Activated T-cell treated with anti-CD3 and anti-CD28 coated beads, Interleukin-2, amount 50 U/mL, for 4 hours (primary cell): ENCODE measurements at regions not wholly inside any gene's neighbourhood (a gene's known extent, or its start where the extent isn't known, plus 50 kb on each side); places are given as distances from the start of the nearest gene placed in this dataset.

Experiments used
- ATAC-seq, 2 donors: fragments of 200-7000 bp; cut with Tn5 transposase; one replicate each; pipeline ENCODE4 v1.10.0; 2021
- DNase-seq: peaks from one replicate; pipeline ENCODE4 v3.0.0-alpha.2; 2020
- H3K27me3 Mint-ChIP-seq: one replicate; pipeline ENCODE4 v1.8.0; 2021; ENCODE audit warnings: low read depth, mixed read lengths
- H3K36me3 Mint-ChIP-seq: one replicate; pipeline ENCODE4 v1.8.0; 2022; ENCODE audit warnings: mixed read lengths; ENCODE audit not compliant: insufficient read depth
- H3K4me1 Mint-ChIP-seq: one replicate; pipeline ENCODE4 v1.8.0; 2021; ENCODE audit warnings: low read depth, mixed read lengths
- H3K4me3 Mint-ChIP-seq: one replicate; pipeline ENCODE4 v1.8.0; 2021; ENCODE audit warnings: mild to moderate bottlenecking, moderate library complexity, mixed read lengths
- H3K9me3 Mint-ChIP-seq: one replicate; pipeline ENCODE4 v1.8.0; 2021; ENCODE audit warnings: mixed read lengths

DNA sequence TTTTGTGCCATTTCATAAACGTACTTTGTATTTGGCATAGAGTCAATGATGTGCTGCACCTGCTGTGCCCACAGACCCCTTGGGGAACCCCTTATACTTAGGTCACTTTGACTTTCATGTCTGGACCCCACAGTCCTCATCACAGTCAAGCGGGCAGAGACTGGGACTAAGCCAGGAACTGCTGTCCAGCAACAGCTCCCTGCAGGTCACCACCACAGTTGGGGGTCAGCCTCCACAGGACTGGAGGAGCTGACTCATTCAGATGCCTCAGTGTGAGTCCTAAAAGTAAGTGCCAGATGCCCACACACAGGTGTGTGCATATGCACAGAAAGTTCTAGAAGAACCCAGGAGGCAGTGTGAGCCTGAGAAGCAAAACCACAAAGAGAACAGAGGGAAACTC lies 339.8 kb downstream of the GABRB3 start:
- Mint-ChIP-seq H3K27me3 (no peaks in the 10 kb centered on the region), H3K9me3 (peaks cover 3% of the 10 kb centered on the region), H3K4me1 (no peaks in the 10 kb centered on the region), H3K36me3 (no peaks in the 10 kb centered on the region), H3K4me3 (no peak overlapping the region)
- no peak for DNase-seq
- no peak for ATAC-seq

GRCh38 chr15:26421065-26421464 lies 351.8 kb downstream of the GABRB3 start:
- no peak for ATAC-seq
- H3K4me1 Mint-ChIP-seq: no peaks in the 10 kb centered on the region
- H3K36me3 Mint-ChIP-seq: no peaks in the 10 kb centered on the region
- H3K4me3 Mint-ChIP-seq: no peak overlapping the region
- DNase-seq: no peak
- no peaks in the 10 kb centered on the region for H3K27me3 Mint-ChIP-seq
- peaks cover 4% of the 10 kb centered on the region for H3K9me3 Mint-ChIP-seq

- ATAC-seq (no peak), DNase-seq (no peak)
- no peak overlapping the region for H3K4me3 Mint-ChIP-seq
- H3K27me3 Mint-ChIP-seq: no peaks in the 10 kb centered on the region
- no peaks in the 10 kb centered on the region for H3K4me1 Mint-ChIP-seq
- no peaks in the 10 kb centered on the region for H3K36me3 Mint-ChIP-seq
- no peaks in the 10 kb centered on the region for H3K9me3 Mint-ChIP-seq
Observed at GRCh38 chr15:26395624-26396023, 377.2 kb downstream of the GABRB3 start.

DNA sequence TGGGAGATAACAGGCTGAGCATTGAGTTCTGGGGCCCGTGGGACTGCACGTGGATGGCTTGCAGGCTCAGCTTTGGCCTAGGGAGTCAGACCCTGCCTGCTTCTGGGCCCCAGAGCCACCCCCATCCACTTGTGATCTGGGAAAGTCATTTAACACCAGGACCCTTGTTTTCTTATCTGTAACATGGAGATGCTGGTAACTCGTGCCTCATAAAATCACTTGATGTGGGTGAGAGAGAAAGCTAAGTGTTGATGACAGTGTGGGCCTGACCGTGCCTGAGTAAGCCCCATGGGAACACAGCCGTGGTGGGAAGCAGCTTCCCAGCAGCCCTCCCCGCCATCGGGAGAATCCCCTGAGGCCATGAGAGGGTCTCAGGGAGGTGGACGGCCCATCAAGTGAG lies 378.1 kb downstream of the GABRB3 start:
- DNase-seq: no peak
- Mint-ChIP-seq H3K36me3 (no peaks in the 10 kb centered on the region), H3K27me3 (no peaks in the 10 kb centered on the region), H3K9me3 (no peaks in the 10 kb centered on the region), H3K4me1 (no peaks in the 10 kb centered on the region), H3K4me3 (no peak overlapping the region)
- ATAC-seq: no peak

DNA sequence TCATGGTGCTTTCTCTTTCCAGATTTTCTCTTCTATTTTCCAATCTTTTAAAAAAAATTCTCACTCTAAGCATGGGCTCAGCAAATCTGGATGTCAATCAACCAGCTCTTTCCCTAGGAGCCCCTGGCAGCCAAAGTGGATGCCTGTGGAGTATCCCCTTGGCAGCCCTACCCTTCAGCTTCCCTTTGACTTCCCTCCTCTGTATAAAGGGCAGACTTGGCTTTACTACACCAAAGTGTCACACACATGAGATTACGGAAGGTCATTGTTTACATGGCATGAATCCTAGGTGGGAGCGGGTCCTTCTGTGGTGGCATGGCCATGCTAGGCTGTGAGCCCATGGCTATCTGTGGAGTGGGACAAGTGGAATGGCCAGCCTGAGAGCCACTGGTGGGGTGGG lies 379.9 kb downstream of the GABRB3 start:
- no peak overlapping the region for H3K4me3 Mint-ChIP-seq
- no peaks in the 10 kb centered on the region for H3K4me1 Mint-ChIP-seq
- no peaks in the 10 kb centered on the region for H3K36me3 Mint-ChIP-seq
- ATAC-seq (no peak), DNase-seq (no peak)
- no peaks in the 10 kb centered on the region for H3K27me3 Mint-ChIP-seq
- H3K9me3 Mint-ChIP-seq: peaks cover 8% of the 10 kb centered on the region

GRCh38 chr15:26391567-26392194 lies 381.2 kb downstream of the GABRB3 start:
- no peak overlapping the region for H3K4me3 Mint-ChIP-seq
- no peaks in the 10 kb centered on the region for H3K4me1 Mint-ChIP-seq
- no peaks in the 10 kb centered on the region for H3K27me3 Mint-ChIP-seq
- ATAC-seq: no peak
- DNase-seq: no peak
- no peaks in the 10 kb centered on the region for H3K36me3 Mint-ChIP-seq
- peaks cover 8% of the 10 kb centered on the region for H3K9me3 Mint-ChIP-seq

DNA sequence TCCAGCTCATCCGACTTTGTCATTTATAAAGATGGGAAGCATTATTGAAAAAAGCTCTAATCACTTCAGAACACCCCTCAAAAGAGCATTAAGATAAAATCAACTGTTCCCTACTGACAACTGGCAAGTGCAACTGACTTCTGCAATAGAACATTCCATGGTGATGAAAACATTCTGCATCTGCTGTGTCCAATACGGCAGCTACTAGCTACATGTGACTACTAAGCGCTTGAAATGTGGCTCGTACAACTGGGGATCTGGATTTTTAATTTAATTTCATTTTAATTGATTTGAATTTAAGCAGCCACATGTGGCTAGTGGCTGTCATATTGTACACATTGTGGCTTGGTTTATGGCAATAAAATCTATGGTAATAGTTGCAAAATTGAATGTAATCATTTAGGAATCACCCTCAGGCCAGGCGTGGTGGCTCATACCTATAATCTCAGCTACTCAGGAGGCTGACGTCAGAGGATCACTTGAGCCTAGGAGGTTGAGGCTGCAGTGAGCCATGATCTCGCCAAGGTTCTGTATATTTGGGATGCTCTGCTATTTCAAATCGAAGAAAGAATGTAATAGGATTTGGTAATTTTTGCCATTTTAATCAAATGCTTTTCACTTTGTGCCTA lies 390.3 kb downstream of the GABRB3 start:
- Mint-ChIP-seq H3K27me3 (no peaks in the 10 kb centered on the region), H3K9me3 (peaks cover 10% of the 10 kb centered on the region), H3K4me1 (no peaks in the 10 kb centered on the region), H3K4me3 (no peak overlapping the region), H3K36me3 (no peaks in the 10 kb centered on the region)
- DNase-seq: no peak
- ATAC-seq: no peak

DNA sequence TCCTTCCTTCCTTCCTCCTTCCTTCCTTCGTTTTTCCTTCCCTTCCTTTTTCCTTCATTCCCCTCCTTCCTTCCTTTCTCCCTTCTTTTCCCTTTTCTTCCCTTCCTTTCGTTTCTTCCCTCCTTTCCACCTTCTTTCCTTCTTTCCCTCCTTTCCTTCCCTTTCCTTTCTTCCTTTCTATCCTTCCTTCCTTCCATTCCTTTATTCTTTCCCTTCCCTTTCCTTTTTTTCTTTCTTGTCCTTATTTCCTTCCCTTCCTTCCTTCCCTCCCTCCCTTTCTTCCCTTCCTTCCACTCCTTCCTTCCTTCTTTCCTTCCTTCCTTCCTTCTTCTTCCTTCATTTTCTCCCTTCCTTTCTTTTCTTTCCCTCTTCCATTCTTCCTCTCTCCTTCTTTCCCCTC lies 394.6 kb downstream of the GABRB3 start:
- no peak for ATAC-seq

DNA sequence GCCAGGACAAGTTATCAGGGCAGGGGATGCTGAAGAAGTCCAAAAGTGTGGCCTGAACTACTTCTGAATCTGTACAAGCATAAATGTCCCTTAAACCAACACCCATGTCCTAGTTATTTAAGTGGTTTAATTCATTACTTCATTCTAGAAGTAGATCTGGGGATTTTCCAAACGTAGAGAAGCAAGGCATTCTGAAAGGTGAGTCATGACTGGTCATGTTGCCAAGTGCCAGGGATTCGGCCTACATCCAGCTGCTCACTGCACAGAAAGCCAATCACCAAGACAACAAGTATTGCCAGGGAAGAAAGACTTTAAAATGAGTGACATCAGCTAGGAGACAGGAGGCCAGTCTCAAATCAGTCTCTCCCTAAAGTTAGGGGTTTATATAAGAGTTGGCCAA lies 396.6 kb downstream of the GABRB3 start:
- no peak for DNase-seq
- Mint-ChIP-seq H3K4me3 (no peak overlapping the region), H3K9me3 (peaks cover 27% of the 10 kb centered on the region), H3K4me1 (no peaks in the 10 kb centered on the region), H3K27me3 (no peaks in the 10 kb centered on the region), H3K36me3 (no peaks in the 10 kb centered on the region)
- ATAC-seq: no peak

More for the DNA sequence above, 394.6 kb downstream of the GABRB3 start:
- no peaks in the 10 kb centered on the region for H3K36me3 Mint-ChIP-seq
- DNase-seq: no peak
- H3K4me3 Mint-ChIP-seq: no peak overlapping the region
- peaks cover 29% of the 10 kb centered on the region for H3K9me3 Mint-ChIP-seq
- H3K4me1 Mint-ChIP-seq: no peaks in the 10 kb centered on the region
- no peaks in the 10 kb centered on the region for H3K27me3 Mint-ChIP-seq

DNA sequence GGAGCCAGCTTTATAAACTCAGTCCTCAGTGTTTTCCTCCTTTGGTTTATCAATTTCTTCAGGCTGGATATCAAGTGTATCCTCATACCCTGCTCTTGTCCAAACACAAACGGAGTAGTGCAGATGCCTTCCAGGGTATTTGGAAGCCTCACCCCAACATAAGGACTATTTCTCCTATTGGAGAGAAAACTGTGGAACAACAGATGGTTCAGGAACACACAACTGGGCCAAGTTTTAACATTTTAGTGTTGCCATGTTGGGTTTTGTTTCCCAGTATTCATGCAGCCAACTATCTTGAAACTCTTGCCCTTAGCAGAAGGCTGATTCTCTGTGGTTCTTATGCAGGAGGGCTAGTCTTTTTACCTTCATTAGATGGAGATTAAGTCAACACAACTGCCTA lies 398.1 kb downstream of the GABRB3 start:
- H3K27me3 Mint-ChIP-seq: no peaks in the 10 kb centered on the region
- H3K36me3 Mint-ChIP-seq: no peaks in the 10 kb centered on the region
- ATAC-seq (no peak), DNase-seq (no peak)
- H3K4me3 Mint-ChIP-seq: no peak overlapping the region
- H3K9me3 Mint-ChIP-seq: peaks cover 32% of the 10 kb centered on the region
- no peaks in the 10 kb centered on the region for H3K4me1 Mint-ChIP-seq

- no peaks in the 10 kb centered on the region for H3K4me1 Mint-ChIP-seq
- no peak overlapping the region for H3K4me3 Mint-ChIP-seq
- ATAC-seq: no peak
- H3K27me3 Mint-ChIP-seq: no peaks in the 10 kb centered on the region
- peaks cover 27% of the 10 kb centered on the region for H3K9me3 Mint-ChIP-seq
- H3K36me3 Mint-ChIP-seq: no peaks in the 10 kb centered on the region
- no peak for DNase-seq
Observed at GRCh38 chr15:26372706-26373105, 400.2 kb downstream of the GABRB3 start.

GRCh38 chr15:26365077-26365476 lies 407.8 kb downstream of the GABRB3 start:
- Mint-ChIP-seq H3K9me3 (peaks cover 23% of the 10 kb centered on the region), H3K4me1 (no peaks in the 10 kb centered on the region), H3K4me3 (no peak overlapping the region), H3K36me3 (no peaks in the 10 kb centered on the region), H3K27me3 (no peaks in the 10 kb centered on the region)
- DNase-seq (no peak), ATAC-seq (no peak)

DNA sequence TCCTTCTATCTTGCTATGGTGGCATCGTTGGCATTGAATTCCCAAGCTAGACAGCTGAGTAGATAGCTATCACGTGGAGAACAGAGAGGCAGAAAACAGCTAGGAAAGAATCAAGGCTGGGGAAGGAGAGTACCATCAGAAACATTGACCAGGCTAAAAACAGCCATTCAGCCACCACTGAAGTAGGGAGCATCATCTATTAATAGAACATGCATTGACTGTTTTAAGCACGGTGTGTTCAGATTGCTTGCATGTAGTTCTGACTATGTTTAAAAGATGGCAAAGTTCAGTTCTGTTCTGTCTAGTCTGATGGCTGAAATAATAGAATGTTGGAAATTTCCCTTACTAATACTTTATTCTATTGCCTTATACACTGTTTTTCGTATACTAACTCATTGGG lies 413.0 kb downstream of the GABRB3 start:
- DNase-seq (no peak), ATAC-seq (no peak)
- H3K9me3 Mint-ChIP-seq: peaks cover 10% of the 10 kb centered on the region
- H3K4me1 Mint-ChIP-seq: no peaks in the 10 kb centered on the region
- H3K4me3 Mint-ChIP-seq: no peak overlapping the region
- no peaks in the 10 kb centered on the region for H3K36me3 Mint-ChIP-seq
- no peaks in the 10 kb centered on the region for H3K27me3 Mint-ChIP-seq

DNA sequence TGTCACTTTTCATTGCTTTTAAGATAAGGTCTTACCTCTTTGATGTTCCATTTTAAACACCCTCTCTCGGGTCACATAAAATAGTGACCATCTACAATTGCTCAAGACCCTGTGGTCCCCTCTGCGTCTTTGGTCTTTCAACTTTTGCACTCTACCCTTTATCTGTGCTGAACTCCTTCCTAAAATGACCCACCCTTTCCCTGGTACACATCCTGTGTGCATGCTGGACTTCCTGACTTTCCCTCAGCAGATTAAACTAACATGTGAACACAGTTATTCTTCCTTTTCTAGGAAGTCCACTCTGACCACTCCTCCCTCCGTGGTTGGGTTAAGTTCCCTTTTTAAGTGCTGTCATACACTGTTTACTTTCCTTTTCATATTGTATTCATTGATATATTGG lies 414.2 kb downstream of the GABRB3 start:
- Mint-ChIP-seq H3K9me3 (peaks cover 9% of the 10 kb centered on the region), H3K36me3 (no peaks in the 10 kb centered on the region), H3K4me3 (no peak overlapping the region), H3K27me3 (no peaks in the 10 kb centered on the region), H3K4me1 (no peaks in the 10 kb centered on the region)
- DNase-seq (no peak), ATAC-seq (no peak)

GRCh38 chr15:26357653-26358052 lies 415.2 kb downstream of the GABRB3 start:
- Mint-ChIP-seq H3K27me3 (no peaks in the 10 kb centered on the region), H3K36me3 (no peaks in the 10 kb centered on the region), H3K4me1 (no peaks in the 10 kb centered on the region), H3K9me3 (peaks cover 9% of the 10 kb centered on the region), H3K4me3 (no peak overlapping the region)
- DNase-seq (no peak), ATAC-seq (no peak)
